ENCODE measurements at regions not wholly inside any gene's neighbourhood (a gene's known extent, or its start where the extent isn't known, plus 50 kb on each side); places are given as distances from the start of the nearest gene placed in this dataset.

GRCh38 chr6:165732696-165733488, 69.9 kb upstream of the PDE10A start:
- Histone ChIP-seq H3K4ac (ENCODE audit: low read depth, low read length) (no peak overlapping the region), H4K20me1 (ENCODE audit: insufficient read depth, low read length) (no peaks in the 10 kb centered on the region), H2BK120ac (ENCODE audit: low read depth, low read length) (no peak overlapping the region), H3K36me3 (ENCODE audit: control insufficient read depth, insufficient read depth, low read length) (no peaks in the 10 kb centered on the region), H2AFZ (replicated peaks; ENCODE audit: low read length, poor library complexity) (no peak overlapping the region), H3K79me1 (ENCODE audit: low read depth in 1 of 2, low read length in 2 of 2) (no peaks in the 10 kb centered on the region), H3K27ac (ENCODE audit: insufficient read depth, low read length) (no peak overlapping the region), H3K27me3 (ENCODE audit: control insufficient read depth, insufficient read depth, low read length) (peaks cover 7% of the 10 kb centered on the region), H3K14ac (replicated peaks; ENCODE audit: low read depth, low read length) (no peak overlapping the region), H2BK5ac (ENCODE audit: low read depth, low read length, poor library complexity, severe bottlenecking) (no peak overlapping the region), H4K91ac (ENCODE audit: insufficient read depth, low read depth, low read length) (no peak overlapping the region), H2BK20ac (ENCODE audit: low read depth, low read length) (no peak overlapping the region), H2AK5ac (ENCODE audit: low read depth, low read length) (no peak overlapping the region), H4K5ac (ENCODE audit: low read depth, low read length) (no peak overlapping the region), H3K18ac (ENCODE audit: low read depth, low read length) (no peak overlapping the region), H3K23ac (ENCODE audit: low read depth, low read length) (no peak overlapping the region), H3K4me3 (ENCODE audit: insufficient read depth, low read depth, low read length) (no peak overlapping the region), H3K9ac (ENCODE audit: low read depth, low read length) (no peak overlapping the region), H3K56ac (ENCODE audit: extremely low read depth, insufficient read depth, low read length) (no peak overlapping the region), H3K9me1 (ENCODE audit: insufficient read depth, low read length) (no peaks in the 10 kb centered on the region), H3K4me1 (ENCODE audit: control insufficient read depth, insufficient read depth, low read length) (0 out of 2 replicates have a peak, but pooled peaks cover 2% of the 10 kb centered on the region), H2BK15ac (ENCODE audit: low read depth, low read length) (no peak overlapping the region), H3K9me3 (ENCODE audit: control insufficient read depth, insufficient read depth, low read length) (peaks cover 2% of the 10 kb centered on the region; the same call in 1 of the 2 replicates), H2AK9ac (replicated peaks; ENCODE audit: low read depth, low read length, poor library complexity) (no peak overlapping the region), H4K8ac (ENCODE audit: low read depth in 2 of 2, low read length in 2 of 2) (no peak overlapping the region), H3K4me2 (ENCODE audit: low read depth, low read length) (no peak overlapping the region)
- no peak for ATAC-seq (ENCODE audit: low read depth)
- in situ Hi-C loops (cut with MboI; ENCODE audit: low sequenced_read_pairs) = no loop called here
- dilution Hi-C loops (cut with HindIII; ENCODE audit: low sequenced_read_pairs, unreplicated experiment) = no loop called here
- CTCF ChIA-PET = no interaction called here
- no TSS peak for BruUV-seq (replicated peaks)
- WGBS, 2 experiments (ENCODE audit: extremely low coverage in 2 of 2, insufficient read length in 1 of 2) = 69% methylated on average over 8 of the region's 15 CpGs; no CpG with 5 or more reads in 1 of the 2 experiments
- DNase-seq = no peak
- intact Hi-C loops (cut with micrococcal nuclease) = no loop called here
- POLR2A ChIA-PET (ENCODE audit: unreplicated experiment) = no interaction called here
- TF ChIP-seq FOS (IDR thresholded peaks at IDR 0.05; ENCODE audit: low read depth, low read length) (no peak), NFE2L2 (IDR thresholded peaks at IDR 0.05; ENCODE audit: low read depth, low read length) (no peak), MAFK (IDR thresholded peaks at IDR 0.05; ENCODE audit: low read depth, low read length) (no peak), CEBPB (IDR thresholded peaks at IDR 0.05; ENCODE audit: low read depth, low read length) (no peak), MAZ (IDR thresholded peaks at IDR 0.05; ENCODE audit: borderline replicate concordance, low read depth, low read length) (no peak), RCOR1 (IDR thresholded peaks at IDR 0.05; ENCODE audit: insufficient replicate concordance, low read length) (no peak), SMC3 (IDR thresholded peaks at IDR 0.05; ENCODE audit: low read depth, low read length) (no peak), RFX5 (IDR thresholded peaks at IDR 0.05; ENCODE audit: low read depth, low read length) (no peak), CHD1 (IDR thresholded peaks at IDR 0.05; ENCODE audit: low read depth, low read length) (no peak), POLR2A (IDR thresholded peaks at IDR 0.05; ENCODE audit: low read depth, low read length) (no peak), MXI1 (IDR thresholded peaks at IDR 0.05; ENCODE audit: borderline replicate concordance, low read depth, low read length) (no peak), BHLHE40 (IDR thresholded peaks at IDR 0.05; ENCODE audit: low read depth, low read length) (no peak)
- TF ChIP-seq, protein P1, sequence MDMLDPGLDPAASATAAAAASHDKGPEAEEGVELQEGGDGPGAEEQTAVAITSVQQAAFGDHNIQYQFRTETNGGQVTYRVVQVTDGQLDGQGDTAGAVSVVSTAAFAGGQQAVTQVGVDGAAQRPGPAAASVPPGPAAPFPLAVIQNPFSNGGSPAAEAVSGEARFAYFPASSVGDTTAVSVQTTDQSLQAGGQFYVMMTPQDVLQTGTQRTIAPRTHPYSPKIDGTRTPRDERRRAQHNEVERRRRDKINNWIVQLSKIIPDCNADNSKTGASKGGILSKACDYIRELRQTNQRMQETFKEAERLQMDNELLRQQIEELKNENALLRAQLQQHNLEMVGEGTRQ (IDR thresholded peaks at IDR 0.05; ENCODE audit: low read depth, low read length) = no peak
- TF ChIP-seq, protein P2, sequence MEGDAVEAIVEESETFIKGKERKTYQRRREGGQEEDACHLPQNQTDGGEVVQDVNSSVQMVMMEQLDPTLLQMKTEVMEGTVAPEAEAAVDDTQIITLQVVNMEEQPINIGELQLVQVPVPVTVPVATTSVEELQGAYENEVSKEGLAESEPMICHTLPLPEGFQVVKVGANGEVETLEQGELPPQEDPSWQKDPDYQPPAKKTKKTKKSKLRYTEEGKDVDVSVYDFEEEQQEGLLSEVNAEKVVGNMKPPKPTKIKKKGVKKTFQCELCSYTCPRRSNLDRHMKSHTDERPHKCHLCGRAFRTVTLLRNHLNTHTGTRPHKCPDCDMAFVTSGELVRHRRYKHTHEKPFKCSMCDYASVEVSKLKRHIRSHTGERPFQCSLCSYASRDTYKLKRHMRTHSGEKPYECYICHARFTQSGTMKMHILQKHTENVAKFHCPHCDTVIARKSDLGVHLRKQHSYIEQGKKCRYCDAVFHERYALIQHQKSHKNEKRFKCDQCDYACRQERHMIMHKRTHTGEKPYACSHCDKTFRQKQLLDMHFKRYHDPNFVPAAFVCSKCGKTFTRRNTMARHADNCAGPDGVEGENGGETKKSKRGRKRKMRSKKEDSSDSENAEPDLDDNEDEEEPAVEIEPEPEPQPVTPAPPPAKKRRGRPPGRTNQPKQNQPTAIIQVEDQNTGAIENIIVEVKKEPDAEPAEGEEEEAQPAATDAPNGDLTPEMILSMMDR (conservative IDR thresholded peaks at IDR 0.05; ENCODE audit: low read depth, low read length) = no peak
